Heart left ventricle (tissue), 13 donors: ENCODE measurements at regions not wholly inside any gene's neighbourhood (a gene's known extent, or its start where the extent isn't known, plus 50 kb on each side); places are given as distances from the start of the nearest gene placed in this dataset.

Experiments used
- CTCF ChIP-seq, 12 donors: fragments of 200-600 bp; sonication (generic) in 4 of 12; IDR thresholded peaks; one replicate each; pipeline versions ENCODE4 v1.5.0 to v1.8.0; 2018 to 2022; ENCODE audit warnings: antibody characterized with exemption in 12 of 12, mild to moderate bottlenecking in 5 of 12
- POLR2A ChIP-seq, 2 donors: fragments of 450-650 bp; IDR thresholded peaks; one replicate each; pipeline ENCODE4 v1.6.1; 2017; ENCODE audit warnings: antibody characterized with exemption in 2 of 2, mild to moderate bottlenecking in 2 of 2, moderate library complexity in 2 of 2
- donor health status: ischemic (EF 13 %, LVEDD 7.1; RV severe dilation, severe dysfunction).
- donor health status: DM: no; HTN: yes; CAD: no.
- donor health status: DM: no; HTN: no; CAD: no.
- donor health status: ischemic (EF 25% LVEDD 6.9; RV normal size, moderate dysfunction).
- donor health status: ischemic (EF 25% LVEDD 5.7; RV mildly dilated, moderate dysfunction).
- donor health status: ischemic (EF 35%, LVEDD 5.7; RV mildly dilated, moderate dysfunction).
- donor health status: nonischemic (EF 11% LVEDD 7.7; RV severe dilation, severe dysfunction).
- donor health status: DM: yes; HTN: yes; CAD: no.
- donor health status: PGD.
- donor health status: ischemic (EF 29% LVEDD 5.4; RV normal size, mild dysfunction).
- donor health status: nonischemic (EF 23%, LVEDD 6.1; RV moderate dilation, normal function).

- TF ChIP-seq CTCF (IDR thresholded peaks at IDR 0.05) (no peak), POLR2A (IDR thresholded peaks at IDR 0.05) (no peak)
These were observed 540.3 kb downstream of the KCNJ2 start for GRCh38 chr17:70709596-70709995.
